Activated CD4-positive, alpha-beta T cell treated with anti-CD3 and anti-CD28 coated beads, Interleukin-2, Interleukin-4, amounts not matched to agents 100 ng/mL and 50 ng/mL, durations not matched to agents 16 hours and 8 hours (primary cell): ENCODE measurements at regions not wholly inside any gene's neighbourhood (a gene's known extent, or its start where the extent isn't known, plus 50 kb on each side); places are given as distances from the start of the nearest gene placed in this dataset.

ENCODE experiments used
- DNase-seq: peaks from one replicate; pipeline ENCODE4 v3.0.0-alpha.2; 2020; ENCODE audit warnings: low spot score

- DNase-seq = no peak
These were observed 56.2 kb upstream of the GPRIN3 start for GRCh38 chr4:89363786-89364185.

GRCh38 chr4:89358935-89359638, 51.5 kb upstream of the GPRIN3 start:
- no peak for DNase-seq

- DNase-seq = no peak
These were observed 50.2 kb upstream of the GPRIN3 start for GRCh38 chr4:89357787-89358186.
